MG63 (cell line): ENCODE measurements at regions not wholly inside any gene's neighbourhood (a gene's known extent, or its start where the extent isn't known, plus 50 kb on each side); places are given as distances from the start of the nearest gene placed in this dataset.

ENCODE experiments used
- DNase-seq: peaks from one replicate; pipeline ENCODE4 v3.0.0-alpha.2; 2020
- H3K27me3 ChIP-seq: fragments of 250-450 bp; sonication (Bioruptor Pico); 2 replicates; pipeline ENCODE4 v1.5.1; 2020; ENCODE audit warnings: mild to moderate bottlenecking, moderate library complexity
- H3K36me3 ChIP-seq: fragments of 250-450 bp; sonication (Bioruptor Pico); 2 replicates; pipeline ENCODE4 v1.5.1; 2020; ENCODE audit warnings: mild to moderate bottlenecking, moderate library complexity
- H3K4me3 ChIP-seq: fragments of 250-450 bp; sonication (Bioruptor Pico); 2 replicates; pipeline ENCODE4 v1.5.1; 2020; ENCODE audit warnings: mild to moderate bottlenecking, moderate library complexity
- H3K9me3 ChIP-seq: fragments of 250-450 bp; sonication (Bioruptor Pico); 2 replicates; pipeline ENCODE4 v1.5.1; 2020; ENCODE audit warnings: mild to moderate bottlenecking, moderate library complexity

DNA sequence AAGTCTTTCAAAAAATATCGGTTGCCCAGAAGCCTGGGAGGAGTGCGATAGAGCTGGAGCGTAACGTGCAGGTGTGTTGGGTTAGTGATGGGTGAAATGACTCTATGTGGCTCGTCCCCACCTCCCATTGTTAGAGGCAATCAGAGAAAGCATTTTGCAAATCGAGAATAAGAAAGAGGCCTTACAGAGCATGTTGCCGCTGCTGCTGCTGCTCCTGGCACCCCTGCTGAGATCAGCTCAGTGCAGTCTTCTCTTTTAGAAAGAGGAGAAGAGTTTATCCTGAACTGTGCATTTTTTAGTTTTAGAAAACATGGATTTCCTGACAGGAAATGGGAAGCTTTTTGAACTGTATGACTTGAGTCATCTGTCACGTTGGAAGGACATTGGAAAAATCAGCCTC is 774.5 kb upstream of the RBFOX1 start:
- no peaks in the 10 kb centered on the region for H3K36me3 ChIP-seq
- no peak for DNase-seq
- H3K4me3 ChIP-seq, result no peak overlapping the region
- H3K9me3 ChIP-seq, result no peaks in the 10 kb centered on the region
- no peaks in the 10 kb centered on the region for H3K27me3 ChIP-seq

GRCh38 chr16:6557353-6558023 is 775.2 kb upstream of the RBFOX1 start:
- H3K27me3 ChIP-seq, result no peaks in the 10 kb centered on the region
- no peaks in the 10 kb centered on the region for H3K9me3 ChIP-seq
- H3K4me3 ChIP-seq, result no peak overlapping the region
- H3K36me3 ChIP-seq, result no peaks in the 10 kb centered on the region
- DNase-seq, result no peak

DNA sequence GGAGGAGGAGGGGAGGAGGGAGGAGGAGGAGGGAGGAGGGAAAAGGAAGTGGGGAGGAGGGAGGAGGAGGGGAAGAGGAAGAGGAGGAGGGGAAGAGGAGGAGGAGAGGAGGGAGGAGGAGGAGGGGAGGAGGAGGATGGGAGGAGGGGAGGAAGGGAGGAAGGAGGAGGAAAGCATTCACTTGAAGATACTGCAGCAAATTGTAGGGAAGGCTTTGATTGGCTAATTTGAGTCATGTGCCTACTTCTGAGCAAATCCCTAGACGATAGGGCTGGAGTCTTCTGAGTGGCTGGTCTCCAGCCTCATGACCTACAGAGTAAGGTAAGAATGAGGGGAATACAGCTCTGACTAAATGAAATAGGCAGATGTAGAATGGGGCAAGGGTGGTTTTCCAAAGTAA is 783.2 kb upstream of the RBFOX1 start:
- no peak overlapping the region for H3K4me3 ChIP-seq
- no peaks in the 10 kb centered on the region for H3K27me3 ChIP-seq
- H3K9me3 ChIP-seq, result no peaks in the 10 kb centered on the region
- no peak for DNase-seq
- H3K36me3 ChIP-seq, result no peaks in the 10 kb centered on the region

DNA sequence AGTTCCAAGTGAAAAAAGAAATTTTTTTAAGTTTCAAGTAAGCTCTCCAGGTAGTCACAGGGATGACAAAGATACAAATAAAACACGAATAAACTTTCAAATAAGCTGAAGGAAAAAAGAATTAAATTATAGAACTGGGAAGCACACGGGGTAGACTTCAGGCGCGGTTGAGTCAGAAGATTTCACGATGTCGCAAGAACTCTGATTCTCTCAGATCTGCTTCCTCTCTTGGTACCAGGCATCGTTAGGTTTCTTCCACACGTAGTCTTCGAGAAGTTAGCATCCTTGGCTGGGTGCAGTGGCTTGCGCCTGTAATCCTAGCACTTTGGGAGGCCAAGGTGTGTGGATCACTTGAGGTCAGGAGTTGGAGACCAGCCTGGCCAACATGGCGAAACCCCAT is 784.1 kb upstream of the RBFOX1 start:
- Histone ChIP-seq H3K36me3 (no peaks in the 10 kb centered on the region), H3K9me3 (no peaks in the 10 kb centered on the region), H3K27me3 (no peaks in the 10 kb centered on the region), H3K4me3 (no peak overlapping the region)
- DNase-seq, result no peak

- H3K4me3 ChIP-seq, result no peak overlapping the region
- no peaks in the 10 kb centered on the region for H3K9me3 ChIP-seq
- no peaks in the 10 kb centered on the region for H3K27me3 ChIP-seq
- DNase-seq, result no peak
- H3K36me3 ChIP-seq, result no peaks in the 10 kb centered on the region
Measured at GRCh38 chr16:6547131-6547530, 785.5 kb upstream of the RBFOX1 start.

GRCh38 chr16:6545329-6545728 is 787.3 kb upstream of the RBFOX1 start:
- Histone ChIP-seq H3K36me3 (no peaks in the 10 kb centered on the region), H3K9me3 (no peaks in the 10 kb centered on the region), H3K27me3 (no peaks in the 10 kb centered on the region), H3K4me3 (no peak overlapping the region)
- no peak for DNase-seq

DNA sequence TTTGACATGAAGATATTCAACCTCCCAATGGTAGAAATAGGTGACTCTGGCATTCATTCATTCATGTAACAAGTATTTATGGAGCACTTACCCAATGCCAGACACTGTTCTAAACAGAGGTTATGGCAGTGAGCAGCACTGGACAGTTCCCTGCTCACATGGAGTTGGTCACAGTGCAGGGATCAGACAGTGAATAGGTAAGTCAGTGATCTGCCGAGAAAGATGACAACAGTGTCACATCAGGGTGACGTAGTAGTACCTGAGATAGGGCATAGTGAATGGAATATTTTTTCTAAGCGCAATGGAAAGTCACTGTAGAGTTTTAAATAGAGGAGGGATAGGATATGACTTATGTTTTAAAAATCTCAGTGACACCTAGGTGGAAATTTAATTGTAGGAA is 791.4 kb upstream of the RBFOX1 start:
- Histone ChIP-seq H3K36me3 (no peaks in the 10 kb centered on the region), H3K4me3 (no peak overlapping the region), H3K27me3 (no peaks in the 10 kb centered on the region), H3K9me3 (no peaks in the 10 kb centered on the region)
- DNase-seq, result no peak

DNA sequence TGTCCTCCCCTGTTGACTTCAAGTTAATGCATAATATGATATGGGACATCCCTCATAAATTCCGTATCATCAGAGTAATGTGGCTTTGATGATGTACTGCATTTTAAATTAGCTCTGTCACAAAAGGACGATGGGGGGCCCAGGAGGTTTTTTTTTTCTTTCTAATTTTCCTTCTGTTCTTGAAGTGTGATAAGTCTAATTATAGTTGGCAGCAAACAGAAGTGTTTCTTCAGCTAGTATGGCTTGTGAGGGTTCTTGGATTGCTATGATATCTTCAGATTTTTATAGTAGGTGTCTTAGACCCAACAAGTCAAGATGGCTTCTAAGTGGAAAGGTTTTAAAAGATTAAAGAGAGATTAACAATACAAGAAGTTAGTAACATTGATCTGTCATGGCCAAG is 796.2 kb upstream of the RBFOX1 start:
- no peak for DNase-seq
- Histone ChIP-seq H3K36me3 (no peaks in the 10 kb centered on the region), H3K9me3 (no peaks in the 10 kb centered on the region), H3K4me3 (no peak overlapping the region), H3K27me3 (no peaks in the 10 kb centered on the region)

DNA sequence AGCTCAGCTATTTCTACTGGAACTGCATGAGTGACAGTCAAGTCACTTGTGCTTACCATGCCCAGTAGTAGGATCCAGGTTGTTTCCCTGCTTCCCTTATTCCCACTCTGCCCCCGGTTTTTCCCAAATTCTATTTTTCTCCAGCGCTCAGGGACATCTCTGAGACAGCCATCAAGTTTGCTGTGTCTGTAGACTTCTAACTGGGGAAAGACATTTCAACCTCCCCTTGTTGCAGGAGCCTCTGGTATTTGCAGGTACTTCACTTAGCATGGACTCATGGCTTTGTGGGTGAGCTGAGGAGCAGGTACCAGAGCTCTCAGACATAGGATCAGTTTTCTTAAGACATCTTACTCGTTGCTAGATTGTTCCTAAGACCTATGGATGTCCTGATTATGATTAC is 801.6 kb upstream of the RBFOX1 start:
- no peaks in the 10 kb centered on the region for H3K36me3 ChIP-seq
- no peak for DNase-seq
- no peak overlapping the region for H3K4me3 ChIP-seq
- no peaks in the 10 kb centered on the region for H3K27me3 ChIP-seq
- no peaks in the 10 kb centered on the region for H3K9me3 ChIP-seq

DNA sequence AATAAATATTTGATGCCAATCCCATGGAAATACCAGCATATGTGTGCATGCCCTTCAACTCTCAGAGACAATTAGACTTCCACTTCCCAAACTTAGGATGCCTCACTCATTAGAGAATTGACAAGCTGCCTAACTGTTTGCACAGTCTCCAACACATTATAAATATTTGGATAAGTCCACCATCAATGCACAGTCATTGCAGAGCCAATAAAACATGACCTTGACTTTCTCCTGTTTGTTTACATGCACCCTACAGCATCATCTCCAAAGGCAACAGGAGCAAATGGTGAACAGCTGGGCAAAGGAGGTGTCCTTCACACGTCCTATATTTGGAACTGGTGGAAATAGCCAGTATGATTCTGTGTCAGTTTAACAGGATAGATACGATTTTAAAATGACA is 804.4 kb upstream of the RBFOX1 start:
- Histone ChIP-seq H3K9me3 (no peaks in the 10 kb centered on the region), H3K4me3 (no peak overlapping the region), H3K36me3 (no peaks in the 10 kb centered on the region), H3K27me3 (no peaks in the 10 kb centered on the region)
- no peak for DNase-seq

DNA sequence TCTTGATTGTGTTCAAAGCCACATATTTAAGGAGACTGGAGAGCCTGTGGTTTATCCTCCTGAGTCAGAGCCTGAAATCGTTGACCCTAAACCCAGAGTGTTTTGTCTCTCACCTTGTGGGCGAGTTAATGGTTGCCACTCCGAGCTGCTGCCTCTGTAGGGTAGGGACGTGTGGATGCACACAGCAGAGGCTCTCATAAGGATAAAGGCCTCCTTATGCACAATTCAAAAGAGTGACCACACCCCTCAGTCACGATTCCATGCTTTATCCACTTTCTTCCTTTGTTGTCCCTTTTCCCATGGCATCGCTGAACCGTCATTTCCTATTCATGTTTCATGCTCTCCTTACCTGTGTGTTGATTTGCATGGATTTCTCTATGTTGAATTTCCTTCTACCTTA is 805.0 kb upstream of the RBFOX1 start:
- Histone ChIP-seq H3K36me3 (no peaks in the 10 kb centered on the region), H3K4me3 (no peak overlapping the region), H3K27me3 (no peaks in the 10 kb centered on the region), H3K9me3 (no peaks in the 10 kb centered on the region)
- DNase-seq, result no peak

DNA sequence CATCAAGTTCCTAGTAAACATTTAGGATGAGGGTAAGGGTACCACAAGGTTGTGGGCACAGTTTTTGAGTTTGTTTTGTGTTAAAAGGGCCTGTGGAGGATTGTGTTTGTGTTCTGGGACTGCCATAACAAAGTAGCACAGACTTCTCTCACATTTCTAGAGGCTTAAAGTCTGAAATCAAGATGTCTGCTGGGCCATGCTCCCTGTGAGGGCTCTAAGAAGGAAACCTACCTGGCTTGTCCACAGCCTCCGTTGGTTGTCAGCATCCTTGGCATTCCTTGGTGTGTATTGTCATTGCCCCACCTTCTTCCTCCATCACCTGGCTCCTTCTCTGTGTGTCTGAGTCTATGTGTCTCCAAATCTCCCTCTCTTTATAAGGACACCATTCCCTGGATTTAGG is 808.1 kb upstream of the RBFOX1 start:
- Histone ChIP-seq H3K4me3 (no peak overlapping the region), H3K36me3 (no peaks in the 10 kb centered on the region)
- no peak for DNase-seq

DNA sequence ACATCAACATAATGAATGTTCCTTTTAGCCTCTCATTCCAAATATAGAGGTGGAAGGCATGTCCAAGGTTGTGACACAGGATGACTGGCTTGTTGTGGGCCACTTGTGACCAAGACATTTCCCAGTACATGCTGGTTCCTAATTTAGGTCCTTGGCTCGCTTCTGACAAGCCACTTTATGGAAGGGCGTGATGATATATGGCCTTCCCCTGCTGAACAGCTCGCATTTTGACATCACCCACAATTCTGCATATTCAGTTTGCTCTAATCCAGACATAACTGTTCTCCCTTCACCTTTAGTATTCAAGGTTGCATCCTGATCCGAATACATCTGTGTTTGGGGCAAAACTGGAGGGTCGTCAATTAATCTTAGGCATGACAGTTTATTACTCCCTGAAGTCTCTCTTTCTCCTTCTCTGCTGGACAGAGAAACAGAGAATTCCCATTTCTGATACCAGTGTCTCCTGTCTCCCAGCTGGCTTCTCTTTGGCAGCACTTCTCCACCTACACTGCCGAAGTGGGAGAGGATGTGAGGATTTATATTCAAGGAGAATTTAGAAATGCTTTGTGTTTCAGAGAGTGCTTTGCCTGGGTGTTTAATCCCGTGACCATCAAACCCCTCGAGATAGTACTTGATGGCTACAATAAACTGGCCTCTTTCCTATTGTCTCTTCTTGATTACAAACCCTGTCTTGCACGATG is 815.5 kb upstream of the RBFOX1 start:
- H3K36me3 ChIP-seq, result no peaks in the 10 kb centered on the region
- H3K4me3 ChIP-seq, result no peak overlapping the region
- no peak for DNase-seq
- no peaks in the 10 kb centered on the region; the same call in 1 of the 2 replicates for H3K27me3 ChIP-seq
- no peaks in the 10 kb centered on the region for H3K9me3 ChIP-seq

More for the DNA sequence above, 808.1 kb upstream of the RBFOX1 start:
- Histone ChIP-seq H3K9me3 (no peaks in the 10 kb centered on the region), H3K27me3 (no peaks in the 10 kb centered on the region; the same call in 1 of the 2 replicates)

- DNase-seq, result no peak
- H3K9me3 ChIP-seq, result no peaks in the 10 kb centered on the region
- no peak overlapping the region for H3K4me3 ChIP-seq
- no peaks in the 10 kb centered on the region for H3K27me3 ChIP-seq
- H3K36me3 ChIP-seq, result no peaks in the 10 kb centered on the region
Measured at GRCh38 chr16:6512512-6512911, 820.1 kb upstream of the RBFOX1 start.

DNA sequence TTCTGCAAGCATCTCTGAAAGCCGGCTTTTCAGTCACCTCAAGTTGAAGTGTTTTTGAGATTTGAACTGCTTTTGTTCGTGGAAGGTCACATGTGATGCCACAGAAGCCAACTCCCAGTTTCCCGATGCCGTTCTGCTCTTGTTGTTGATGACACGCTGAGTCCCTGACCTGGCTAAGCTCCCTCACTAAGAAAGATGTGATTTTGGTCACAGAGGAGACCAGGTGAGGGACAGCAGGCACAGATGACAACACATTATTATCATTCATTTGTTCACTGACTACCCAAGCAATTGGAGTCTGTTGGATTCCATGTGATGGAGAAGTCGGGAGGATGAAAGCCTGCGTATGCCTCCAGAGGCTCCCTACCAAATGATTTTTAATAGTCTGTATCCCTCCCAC is 822.4 kb upstream of the RBFOX1 start:
- DNase-seq, result no peak
- no peaks in the 10 kb centered on the region for H3K9me3 ChIP-seq
- H3K27me3 ChIP-seq, result no peaks in the 10 kb centered on the region
- no peaks in the 10 kb centered on the region for H3K36me3 ChIP-seq
- no peak overlapping the region for H3K4me3 ChIP-seq

GRCh38 chr16:6499413-6499812 is 833.2 kb upstream of the RBFOX1 start:
- Histone ChIP-seq H3K27me3 (no peaks in the 10 kb centered on the region), H3K4me3 (no peak overlapping the region), H3K36me3 (no peaks in the 10 kb centered on the region), H3K9me3 (no peaks in the 10 kb centered on the region)
- no peak for DNase-seq

DNA sequence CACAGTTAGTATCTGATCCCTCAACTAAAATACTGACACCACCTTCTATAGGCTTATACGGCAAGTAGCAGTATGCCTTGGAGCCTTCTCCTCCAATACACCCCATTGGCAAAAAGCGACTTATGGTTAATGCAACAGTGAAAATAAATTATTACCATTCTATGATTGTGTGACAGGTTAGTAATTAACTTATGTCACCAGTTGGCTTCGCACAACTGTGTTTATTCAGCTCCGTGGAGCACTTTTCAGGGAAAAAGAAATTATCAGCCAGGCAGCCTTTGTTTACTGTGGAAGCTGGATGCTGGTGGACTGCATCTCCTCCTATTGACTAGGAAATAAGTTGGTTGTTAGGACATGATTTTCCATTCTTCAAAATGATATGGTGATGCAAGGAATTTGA is 833.8 kb upstream of the RBFOX1 start:
- Histone ChIP-seq H3K9me3 (no peaks in the 10 kb centered on the region), H3K36me3 (no peaks in the 10 kb centered on the region), H3K4me3 (no peak overlapping the region), H3K27me3 (no peaks in the 10 kb centered on the region)
- DNase-seq, result no peak

DNA sequence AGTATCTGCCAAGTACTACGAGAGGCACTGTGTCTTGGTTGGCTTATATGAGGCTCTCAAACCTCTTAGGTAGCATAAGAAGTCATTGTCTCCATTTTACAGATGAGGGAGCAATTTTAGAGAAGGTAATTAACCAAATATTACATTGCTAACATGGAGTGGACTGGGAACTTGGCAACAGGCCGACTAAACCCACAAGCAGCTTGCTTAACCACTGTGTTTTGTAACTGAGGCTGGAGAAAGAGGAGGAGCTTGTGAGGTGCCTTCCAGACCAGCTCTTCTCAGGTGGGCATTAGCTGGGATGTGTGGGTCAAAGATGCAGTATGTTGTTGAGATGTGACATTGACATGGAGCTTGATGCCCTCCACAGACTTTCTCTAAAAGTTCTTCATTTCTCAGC is 835.6 kb upstream of the RBFOX1 start:
- no peak overlapping the region for H3K4me3 ChIP-seq
- no peaks in the 10 kb centered on the region for H3K9me3 ChIP-seq
- no peaks in the 10 kb centered on the region for H3K36me3 ChIP-seq
- no peaks in the 10 kb centered on the region for H3K27me3 ChIP-seq
- no peak for DNase-seq
